ENCODE measurements at regions not wholly inside any gene's neighbourhood (a gene's known extent, or its start where the extent isn't known, plus 50 kb on each side); places are given as distances from the start of the nearest gene placed in this dataset.

- 75 to 90% methylated on average over 5 to 6 of the region's 6 CpGs for WGBS, 2 donors
- no peaks in the 10 kb centered on the region for H3K4me1 ChIP-seq
- H3K4me3 ChIP-seq = no peak overlapping the region
- H3K27me3 ChIP-seq = no peaks in the 10 kb centered on the region
- H3K27ac ChIP-seq = no peak overlapping the region
- H3K36me3 ChIP-seq (ENCODE audit: low read depth, missing control alignments) = no peaks in the 10 kb centered on the region
- TF ChIP-seq CTCF (IDR thresholded peaks at IDR 0.05) (no peak), POLR2A (IDR thresholded peaks at IDR 0.05) (no peak)
- intact Hi-C loops (cut with DNase I; ENCODE audit: low total_unique reads) = no loop called here
- H3K9me3 ChIP-seq = no peaks in the 10 kb centered on the region
- no peak for DNase-seq
These were observed 350.1 kb upstream of the PROK2 start for GRCh38 chr3:72134989-72135451.

DNA sequence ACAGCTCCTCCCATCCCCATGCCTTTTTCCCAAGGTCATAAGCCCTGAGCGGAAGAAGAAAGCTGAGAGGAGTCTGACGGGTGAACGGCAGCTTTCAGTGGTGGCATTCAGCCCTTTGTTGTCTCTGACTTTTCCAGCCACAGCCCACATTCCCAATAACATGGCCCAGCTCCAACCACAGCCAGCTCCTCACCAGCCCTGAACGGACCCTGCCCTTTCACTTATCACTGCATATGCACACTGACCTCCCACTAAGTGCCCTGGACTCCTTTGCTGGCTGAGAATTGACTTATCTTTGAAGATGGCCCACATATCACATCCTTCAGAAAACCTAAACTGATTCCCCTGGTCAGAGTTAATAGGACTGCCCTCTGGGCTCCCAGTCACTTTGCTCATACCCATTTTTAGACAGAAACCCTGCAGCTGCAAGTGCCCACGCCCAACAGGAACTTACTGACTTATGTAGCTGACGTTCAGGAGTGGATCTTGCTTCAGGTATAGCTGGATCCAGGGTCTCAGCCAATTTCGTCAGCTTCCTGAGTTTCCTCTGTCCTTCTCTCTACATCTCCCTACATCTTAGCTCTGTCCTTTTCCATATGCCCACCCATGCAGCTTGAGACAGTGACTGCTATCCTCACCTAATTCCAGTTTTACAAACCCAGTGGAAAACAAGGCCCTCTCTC lies 348.5 kb upstream of the PROK2 start:
- Histone ChIP-seq H3K27me3 (no peaks in the 10 kb centered on the region), H3K36me3 (ENCODE audit: low read depth, missing control alignments) (no peaks in the 10 kb centered on the region), H3K9me3 (no peaks in the 10 kb centered on the region), H3K4me1 (no peaks in the 10 kb centered on the region), H3K4me3 (no peak overlapping the region), H3K27ac (no peak overlapping the region)
- peak; percentile 43 for DNase-seq
- TF ChIP-seq CTCF (IDR thresholded peaks at IDR 0.05) (no peak), POLR2A (IDR thresholded peaks at IDR 0.05) (no peak)
- WGBS, 2 donors = 81 to 83% methylated on average over 7 of the region's 7 CpGs
- intact Hi-C loops (cut with DNase I; ENCODE audit: low total_unique reads) = no loop called here

- H3K4me3 ChIP-seq = no peak overlapping the region
- intact Hi-C loops (cut with DNase I; ENCODE audit: low total_unique reads) = no loop called here
- no peaks in the 10 kb centered on the region for H3K9me3 ChIP-seq
- H3K4me1 ChIP-seq = no peaks in the 10 kb centered on the region
- TF ChIP-seq POLR2A (IDR thresholded peaks at IDR 0.05) (no peak), CTCF (IDR thresholded peaks at IDR 0.05) (no peak)
- no peak for DNase-seq
- 90 to 97% methylated on average over 1 of the region's 1 CpG for WGBS, 2 donors
- no peaks in the 10 kb centered on the region for H3K27me3 ChIP-seq
- H3K27ac ChIP-seq = no peak overlapping the region
- no peaks in the 10 kb centered on the region for H3K36me3 ChIP-seq (ENCODE audit: low read depth, missing control alignments)
These were observed 347.0 kb upstream of the PROK2 start for GRCh38 chr3:72131899-72132298.

DNA sequence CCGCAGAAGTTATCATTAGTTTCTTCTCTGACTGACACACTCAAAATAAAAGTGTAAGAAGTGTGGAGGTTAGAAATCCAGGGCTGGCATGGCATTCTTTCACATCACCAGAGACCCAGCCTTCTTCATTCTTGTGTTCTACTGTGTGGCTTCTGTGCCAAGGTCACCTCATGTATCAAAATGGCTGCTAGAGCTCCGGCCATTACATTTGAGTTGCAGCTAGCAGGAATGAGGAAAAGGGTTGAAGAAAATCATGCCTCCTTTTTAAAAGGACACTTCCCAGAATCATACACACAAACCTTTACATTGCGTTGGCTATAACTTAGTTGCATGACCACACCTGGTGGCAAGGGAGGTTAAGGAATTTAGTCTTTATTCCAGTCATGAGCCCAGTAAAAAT lies 345.6 kb upstream of the PROK2 start:
- Histone ChIP-seq H3K4me1 (no peaks in the 10 kb centered on the region), H3K9me3 (no peaks in the 10 kb centered on the region), H3K27ac (no peak overlapping the region), H3K4me3 (no peak overlapping the region), H3K36me3 (ENCODE audit: low read depth, missing control alignments) (no peaks in the 10 kb centered on the region), H3K27me3 (no peaks in the 10 kb centered on the region)
- 95 to 99% methylated on average over 3 of the region's 3 CpGs for WGBS, 2 donors
- no peak for DNase-seq
- no peak for TF ChIP-seq CTCF (IDR thresholded peaks at IDR 0.05)
- TF ChIP-seq POLR2A (IDR thresholded peaks at IDR 0.05) = no peak
- intact Hi-C loops (cut with DNase I; ENCODE audit: low total_unique reads) = no loop called here

DNA sequence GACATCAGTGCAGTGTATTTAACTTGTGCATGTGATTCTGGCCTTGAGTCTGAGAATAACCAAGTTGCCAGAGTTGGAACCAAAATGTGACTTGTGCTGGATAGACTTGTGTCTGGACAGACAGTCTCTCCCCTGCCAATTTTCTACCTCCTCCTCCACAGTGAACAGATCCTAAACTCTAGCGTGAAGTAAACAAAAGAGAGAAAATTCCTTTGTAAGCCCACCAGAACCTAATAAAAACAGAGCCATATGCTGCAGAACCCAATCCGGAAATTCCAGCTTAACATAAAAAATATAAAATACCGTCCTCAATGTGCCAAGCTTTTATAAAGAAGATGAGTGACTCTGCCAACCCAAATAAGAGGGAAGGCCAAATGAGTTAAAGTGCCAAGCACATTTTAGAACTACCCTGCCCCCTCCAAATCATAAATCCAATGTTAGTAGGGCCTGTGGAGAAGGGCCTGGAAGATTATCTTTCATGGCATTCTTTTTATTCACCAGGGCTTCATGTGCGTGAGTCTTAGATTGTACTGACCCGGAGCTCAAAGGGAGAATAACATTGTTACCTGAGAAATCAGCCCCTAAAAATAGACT lies 344.6 kb upstream of the PROK2 start:
- Histone ChIP-seq H3K4me3 (no peak overlapping the region), H3K27ac (no peak overlapping the region), H3K36me3 (ENCODE audit: low read depth, missing control alignments) (no peaks in the 10 kb centered on the region), H3K9me3 (no peaks in the 10 kb centered on the region), H3K27me3 (no peaks in the 10 kb centered on the region), H3K4me1 (no peaks in the 10 kb centered on the region)
- WGBS, 2 donors = 44 to 51% methylated on average over 5 of the region's 5 CpGs
- no peak for DNase-seq
- TF ChIP-seq POLR2A (IDR thresholded peaks at IDR 0.05) (no peak), CTCF (IDR thresholded peaks at IDR 0.05) (no peak)
- intact Hi-C loops (cut with DNase I; ENCODE audit: low total_unique reads) = no loop called here

All from testis (tissue), 2 donors.